ENCODE measurements at regions not wholly inside any gene's neighbourhood (a gene's known extent, or its start where the extent isn't known, plus 50 kb on each side); places are given as distances from the start of the nearest gene placed in this dataset.
"Not testable (repeated sequence)": the region's sequence is repeated elsewhere in the genome, so short reads cannot be mapped to it uniquely, and the experiment has no call there.

DNA sequence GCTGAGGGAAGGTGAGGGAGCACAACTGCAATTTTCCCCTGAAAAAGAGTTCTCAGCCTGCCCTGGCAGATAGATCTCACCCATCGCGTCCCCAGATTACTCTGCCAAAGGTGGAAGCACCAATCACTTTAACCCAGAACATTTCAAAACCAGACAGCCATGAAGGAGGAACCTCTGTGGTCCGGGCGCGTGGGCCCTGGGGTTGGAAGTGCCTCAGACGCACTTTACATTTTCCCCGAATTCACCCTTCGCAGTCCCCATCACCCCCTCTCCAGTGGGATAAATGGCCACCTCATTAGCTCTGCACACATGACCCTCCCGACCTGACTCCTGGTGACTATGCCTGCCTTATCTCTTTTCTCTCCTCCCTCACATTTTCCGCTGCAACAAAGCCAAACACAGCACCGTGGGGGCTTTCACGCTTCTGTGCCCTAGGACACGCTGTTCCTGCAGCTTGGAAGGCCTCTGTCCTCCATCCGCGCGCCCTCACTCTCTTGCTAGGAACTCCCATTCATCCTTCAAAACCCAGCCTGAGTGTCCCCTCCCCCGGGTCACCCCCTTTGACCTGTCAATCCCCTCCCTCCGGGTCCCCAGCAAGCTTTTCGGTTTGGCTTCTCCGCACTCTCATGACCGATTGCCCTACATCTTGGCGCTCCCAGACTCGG is 68.2 kb upstream of the SPDYE9 start:
- not testable (repeated sequence) for H3K9me3 ChIP-seq (replicated peaks); H3K36me3 ChIP-seq; H3K4me1 ChIP-seq; H3K27ac ChIP-seq; DNase-seq; H3K27me3 ChIP-seq
- peak overlapping the region; percentile 80 for H3K4me3 ChIP-seq

GRCh38 chr7:73148570-73148969 is 62.7 kb upstream of the SPDYE9 start:
- not testable (repeated sequence) for H3K4me1 ChIP-seq; DNase-seq; H3K27me3 ChIP-seq; H3K9me3 ChIP-seq (replicated peaks); H3K27ac ChIP-seq; H3K36me3 ChIP-seq; H3K4me3 ChIP-seq

DNA sequence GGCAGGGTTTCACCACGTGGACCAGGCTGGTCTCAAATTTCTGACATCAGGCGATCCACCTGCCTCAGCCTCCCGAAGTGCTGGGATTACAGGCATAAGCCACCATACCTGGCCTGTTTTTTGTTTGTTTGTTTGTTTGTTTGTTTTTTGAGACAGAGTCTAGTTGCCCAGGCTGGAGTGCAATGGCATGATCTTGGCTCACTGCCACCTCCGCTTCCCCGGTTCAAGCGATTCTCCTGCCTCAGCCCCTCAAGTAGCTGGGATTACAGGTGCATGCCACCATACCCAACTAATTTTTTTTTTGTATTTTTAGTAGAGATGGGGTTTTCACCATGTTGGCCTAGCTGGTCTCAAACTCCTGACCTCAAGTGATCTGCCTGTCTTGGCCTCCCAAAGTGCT is 61.8 kb upstream of the SPDYE9 start:
- DNase-seq; H3K4me1 ChIP-seq; H3K4me3 ChIP-seq; H3K27me3 ChIP-seq; H3K27ac ChIP-seq; H3K36me3 ChIP-seq; H3K9me3 ChIP-seq (replicated peaks): not testable (repeated sequence)

GRCh38 chr7:73143993-73144392 is 58.2 kb upstream of the SPDYE9 start:
- H3K27me3 ChIP-seq; H3K36me3 ChIP-seq; H3K4me3 ChIP-seq; H3K27ac ChIP-seq; DNase-seq; H3K9me3 ChIP-seq (replicated peaks); H3K4me1 ChIP-seq: not testable (repeated sequence)

- not testable (repeated sequence) for H3K9me3 ChIP-seq (replicated peaks); DNase-seq
Measured at GRCh38 chr7:73137922-73138321, 52.1 kb upstream of the SPDYE9 start.

More at GRCh38 chr7:73137922-73138321, 52.1 kb upstream of the SPDYE9 start:
- not testable (repeated sequence) for H3K27me3 ChIP-seq, H3K36me3 ChIP-seq, H3K27ac ChIP-seq, H3K4me1 ChIP-seq, H3K4me3 ChIP-seq
